CD14-positive monocyte (primary cell): ENCODE measurements at regions not wholly inside any gene's neighbourhood (a gene's known extent, or its start where the extent isn't known, plus 50 kb on each side); places are given as distances from the start of the nearest gene placed in this dataset.

Experiments used
- DNase-seq, 3 donors: peaks; one replicate each; pipeline ENCODE4 v3.0.0-alpha.2; 2011 to 2022
- H2AFZ ChIP-seq: 2 replicates; pipeline ENCODE4 v1.6.0; 2012; ENCODE audit warnings: mild to moderate bottlenecking, low read depth, low read length, inconsistent platforms; ENCODE audit not compliant: insufficient read depth, poor library complexity, severe bottlenecking
- H3K27ac ChIP-seq, 2 donors: 1 replicate in 1 of 2; 2 replicates in 1 of 2; pipeline ENCODE4 v1.5.1; 2012 to 2013; ENCODE audit warnings: low read length in 2 of 2, control low read depth in 1 of 2, inconsistent platforms in 1 of 2, low read depth in 1 of 2, mild to moderate bottlenecking in 1 of 2
- H3K27me3 ChIP-seq, 2 donors: one replicate each; pipeline versions ENCODE4 v1.6.0 to v1.6.1; 2011 to 2013; ENCODE audit warnings: low read length in 2 of 2; ENCODE audit not compliant: control insufficient read depth in 2 of 2, insufficient read depth in 2 of 2
- H3K36me3 ChIP-seq, 2 donors: replicated peaks in 1 of 2; 1 replicate in 1 of 2; 2 replicates in 1 of 2; pipeline versions ENCODE4 v1.5.1 to v1.6.1; 2012 to 2013; ENCODE audit warnings: low read length in 2 of 2, control low read depth in 1 of 2, inconsistent platforms in 1 of 2, mild to moderate bottlenecking in 1 of 2; ENCODE audit not compliant: insufficient read depth in 2 of 2, control insufficient read depth in 1 of 2
- H3K4me1 ChIP-seq, 2 donors: 1 replicate in 1 of 2; 2 replicates in 1 of 2; pipeline versions ENCODE4 v1.5.1 to v1.6.1; 2012 to 2013; ENCODE audit warnings: low read length in 2 of 2, control low read depth in 1 of 2, inconsistent platforms in 1 of 2, mild to moderate bottlenecking in 1 of 2, moderate library complexity in 1 of 2; ENCODE audit not compliant: insufficient read depth in 2 of 2, control insufficient read depth in 1 of 2
- H3K4me2 ChIP-seq: replicated peaks from 2 replicates; pipeline ENCODE3; 2012; ENCODE audit warnings: low read length, moderate library complexity, mild to moderate bottlenecking; ENCODE audit not compliant: poor library complexity, severe bottlenecking; ENCODE audit errors: extremely low read depth
- H3K4me3 ChIP-seq, 3 experiments: fragments of 200-600 bp in 1 of 3; sonication (generic) in 1 of 3; replicated peaks in 1 of 3; 1 replicate in 2 of 3; 2 replicates in 1 of 3; pipeline ENCODE4 v1.5.1; 2011 to 2013; ENCODE audit warnings: low read length in 3 of 3, mild to moderate bottlenecking in 3 of 3, control low read depth in 2 of 3, low read depth in 2 of 3, inconsistent platforms in 1 of 3, moderate library complexity in 1 of 3
- H3K79me2 ChIP-seq: 2 replicates; pipeline ENCODE4 v1.6.0; 2012; ENCODE audit warnings: mild to moderate bottlenecking, control low read depth, inconsistent platforms, low read length, moderate library complexity; ENCODE audit not compliant: insufficient read depth
- H3K9ac ChIP-seq: 2 replicates; pipeline ENCODE4 v1.6.0; 2017; ENCODE audit warnings: low read length, mild to moderate bottlenecking; ENCODE audit not compliant: insufficient read depth, poor library complexity, severe bottlenecking
- H3K9me3 ChIP-seq, 2 donors: replicated peaks in 1 of 2; 1 replicate in 1 of 2; 2 replicates in 1 of 2; pipeline versions ENCODE4 v1.5.1 to v1.6.1; 2012 to 2013; ENCODE audit warnings: low read length in 2 of 2, control low read depth in 1 of 2; ENCODE audit not compliant: control insufficient read depth in 1 of 2, insufficient read depth in 1 of 2
- H4K20me1 ChIP-seq: 2 replicates; pipeline ENCODE4 v1.6.0; 2012; ENCODE audit warnings: mild to moderate bottlenecking, low read length, control low read depth, moderate library complexity; ENCODE audit not compliant: insufficient read depth
- H3K27ac Mint-ChIP-seq, 7 donors: one replicate each; pipeline ENCODE4 v1.8.0; 2020; ENCODE audit warnings: mild to moderate bottlenecking in 7 of 7, mixed read lengths in 7 of 7, moderate library complexity in 6 of 7, inconsistent platforms in 2 of 7
- H3K27me3 Mint-ChIP-seq, 3 donors: one replicate each; pipeline ENCODE4 v1.8.0; 2021 to 2022; ENCODE audit warnings: low read depth in 3 of 3, mild to moderate bottlenecking in 3 of 3, mixed read lengths in 3 of 3, moderate library complexity in 3 of 3, inconsistent platforms in 1 of 3
- H3K36me3 Mint-ChIP-seq, 2 donors: one replicate each; pipeline ENCODE4 v1.8.0; 2020; ENCODE audit warnings: mixed read lengths in 2 of 2, inconsistent platforms in 1 of 2, mild to moderate bottlenecking in 1 of 2
- H3K4me1 Mint-ChIP-seq: one replicate; pipeline ENCODE4 v1.8.0; 2020; ENCODE audit warnings: mild to moderate bottlenecking, mixed read lengths
- H3K4me3 Mint-ChIP-seq, 2 donors: one replicate each; pipeline ENCODE4 v1.8.0; 2020; ENCODE audit warnings: mild to moderate bottlenecking in 2 of 2, mixed read lengths in 2 of 2, moderate library complexity in 1 of 2
- H3K9me3 Mint-ChIP-seq, 7 donors: one replicate each; pipeline ENCODE4 v1.8.0; 2020 to 2022; ENCODE audit warnings: mixed read lengths in 7 of 7, mild to moderate bottlenecking in 6 of 7, moderate library complexity in 6 of 7, inconsistent platforms in 2 of 7
- CTCF ChIP-seq: fragments of 200-600 bp; IDR thresholded peaks from one replicate; pipeline ENCODE4 v1.8.0; 2022; ENCODE audit warnings: antibody characterized with exemption, mild to moderate bottlenecking
- WGBS: methylation state at CpG from one replicate; pipeline ENCODE4 v1.1.5; 2013; ENCODE audit warnings: missing lambda C conversion rate; ENCODE audit not compliant: insufficient coverage; 5-methylcytosine and 5-hydroxymethylcytosine counted together
- intact Hi-C, 2 donors: fragments of 100-400 bp; cut with micrococcal nuclease; formaldehyde crosslinking; loops; one replicate each; pipeline versions ENCODE4 v1.15.0 to v1.15.1; 2023

GRCh38 chr10:130560573-130560972 lies 424.4 kb downstream of the GLRX3 start:
- no peak overlapping the region for H3K4me3 Mint-ChIP-seq
- no peaks in the 10 kb centered on the region for H4K20me1 ChIP-seq
- no peak for DNase-seq
- H3K9ac ChIP-seq: no peak overlapping the region
- H3K4me2 ChIP-seq: no peak overlapping the region
- WGBS: 96% methylated on average over 8 of the region's 8 CpGs
- no peak overlapping the region for H3K27ac ChIP-seq
- no peak for TF ChIP-seq CTCF
- no peak overlapping the region for H2AFZ ChIP-seq
- H3K36me3 ChIP-seq: no peaks in the 10 kb centered on the region
- H3K4me1 Mint-ChIP-seq: no peaks in the 10 kb centered on the region
- no peaks in the 10 kb centered on the region for H3K9me3 ChIP-seq
- no peaks in the 10 kb centered on the region for H3K27me3 ChIP-seq
- intact Hi-C loops: no loop called here
- no peaks in the 10 kb centered on the region for H3K79me2 ChIP-seq
- H3K4me3 ChIP-seq: no peak overlapping the region
- no peaks in the 10 kb centered on the region for H3K36me3 Mint-ChIP-seq
- peaks cover 0 to 2% (median 0%) of the 10 kb centered on the region in 7 donors for H3K9me3 Mint-ChIP-seq
- no peaks in the 10 kb centered on the region for H3K4me1 ChIP-seq
- no peak overlapping the region for H3K27ac Mint-ChIP-seq
- H3K27me3 Mint-ChIP-seq: peaks cover 0 to 4% (median 1%) of the 10 kb centered on the region in 3 donors

DNA sequence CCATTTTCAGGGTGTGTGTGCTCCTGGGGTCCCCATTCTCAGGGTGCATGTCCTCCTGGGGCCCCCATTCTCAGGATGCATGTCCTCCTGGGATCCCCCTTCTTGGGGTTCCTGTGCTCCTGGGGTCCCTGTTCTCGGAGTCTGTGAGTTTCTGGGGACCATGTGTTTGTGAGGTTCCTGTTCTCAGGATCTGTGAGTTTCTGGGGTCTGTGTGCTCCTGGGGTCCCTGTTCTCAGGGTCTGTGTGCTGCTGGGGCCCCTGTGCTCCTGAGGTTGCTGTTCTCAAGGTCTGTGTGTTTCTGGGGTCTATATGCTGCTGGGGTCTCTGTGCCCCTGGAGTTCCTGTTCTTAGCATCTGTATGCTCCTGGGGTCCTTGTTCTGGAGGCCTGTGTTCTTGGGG lies 425.5 kb downstream of the GLRX3 start:
- peak overlapping the region in 1 of 7 donors; percentile 19 for H3K27ac Mint-ChIP-seq
- intact Hi-C loops: no loop called here

More for the DNA sequence above, 425.5 kb downstream of the GLRX3 start:
- Histone ChIP-seq H3K36me3 (no peaks in the 10 kb centered on the region), H3K27me3 (no peaks in the 10 kb centered on the region), H3K4me1 (no peaks in the 10 kb centered on the region), H3K9ac (no peak overlapping the region), H2AFZ (no peak overlapping the region), H3K4me3 (no peak overlapping the region), H3K27ac (no peak overlapping the region), H3K4me2 (no peak overlapping the region), H3K9me3 (no peaks in the 10 kb centered on the region), H4K20me1 (no peaks in the 10 kb centered on the region), H3K79me2 (no peaks in the 10 kb centered on the region)
- Mint-ChIP-seq H3K4me3 (no peak overlapping the region), H3K36me3 (no peaks in the 10 kb centered on the region), H3K9me3 (peaks cover 0 to 2% (median 0%) of the 10 kb centered on the region in 7 donors), H3K27me3 (peaks cover 0 to 4% (median 1%) of the 10 kb centered on the region in 3 donors), H3K4me1 (no peaks in the 10 kb centered on the region)
- no peak for DNase-seq
- no peak for TF ChIP-seq CTCF
- WGBS: 67% methylated on average over 1 of the region's 1 CpG
